ENCODE measurements at regions not wholly inside any gene's neighbourhood (a gene's known extent, or its start where the extent isn't known, plus 50 kb on each side); places are given as distances from the start of the nearest gene placed in this dataset.

DNA sequence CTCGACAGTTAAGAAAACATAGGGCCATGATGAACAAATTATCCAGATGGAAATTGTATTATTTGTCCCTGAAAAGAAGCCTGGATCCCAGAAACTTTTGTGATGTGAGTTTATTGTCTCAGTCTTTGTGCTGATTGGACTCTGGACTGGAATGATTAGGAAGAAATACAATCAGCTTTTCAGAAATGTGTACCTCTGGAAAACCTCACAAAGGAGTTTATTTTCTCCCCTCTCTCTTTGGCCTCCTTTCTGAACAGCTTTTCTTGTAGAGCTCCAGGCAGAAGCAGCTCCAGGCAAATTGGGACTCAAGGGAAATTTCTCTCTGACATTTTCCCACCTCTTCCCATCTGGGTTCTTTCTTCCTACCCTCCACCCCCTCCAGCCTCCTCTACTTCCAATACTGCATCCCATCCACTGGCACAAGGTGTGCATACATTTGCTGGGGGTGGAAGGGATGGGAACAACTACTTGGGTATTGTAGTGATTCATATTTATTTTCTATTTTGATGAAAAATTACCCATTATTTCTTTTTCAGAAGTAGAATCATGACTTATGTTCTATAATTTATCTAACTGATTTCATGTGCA is 119.7 kb downstream of the CD47 start:
- DNase-seq (ENCODE audit: extremely low read depth, low read depth): no peak

DNA sequence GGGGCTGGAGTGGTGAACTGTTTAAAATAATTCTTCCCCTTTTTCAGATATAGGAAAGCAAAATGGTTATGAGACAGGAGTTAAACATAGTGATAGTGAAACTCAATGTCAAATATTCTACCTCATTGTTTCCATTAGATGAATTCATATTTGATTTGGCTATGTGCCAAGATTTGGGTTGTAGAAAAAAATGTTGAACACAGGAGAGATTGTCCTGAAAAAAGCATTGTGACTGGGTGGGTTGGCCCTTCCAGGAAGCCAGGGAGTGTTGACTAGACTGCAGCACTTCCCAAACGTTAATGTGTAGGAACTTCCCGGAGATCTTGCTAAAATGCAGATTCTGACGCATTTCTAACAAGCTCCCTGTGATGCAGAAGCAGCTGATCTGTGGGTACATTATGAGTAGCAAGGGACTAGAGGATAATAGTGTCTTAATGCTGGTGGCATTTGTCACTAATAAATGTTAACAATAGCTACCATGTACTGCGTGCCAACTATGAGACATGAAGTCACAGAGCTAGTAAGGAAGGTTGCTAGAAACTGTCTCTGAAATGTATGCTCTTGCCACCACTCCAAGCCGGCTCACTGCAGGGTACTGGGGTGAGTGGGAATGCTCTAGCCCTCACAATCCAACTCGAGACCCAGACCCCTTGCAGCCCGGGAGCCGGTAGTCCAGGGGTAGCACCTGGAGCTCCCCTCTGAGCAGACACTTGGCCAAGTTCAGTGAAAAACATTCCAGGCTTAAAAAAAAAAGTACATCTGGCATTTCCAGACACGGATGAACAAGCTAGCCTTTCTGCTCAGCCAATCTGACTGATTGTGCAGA is 120.6 kb downstream of the CD47 start:
- DNase-seq (ENCODE audit: extremely low read depth, low read depth): no peak

- no peak for DNase-seq (ENCODE audit: extremely low read depth, low read depth)
Measured at GRCh38 chr3:107969525-107969924, 121.3 kb downstream of the CD47 start.

- no peak for DNase-seq (ENCODE audit: extremely low read depth, low read depth)
Measured at GRCh38 chr3:107966276-107966675, 124.6 kb downstream of the CD47 start.

DNA sequence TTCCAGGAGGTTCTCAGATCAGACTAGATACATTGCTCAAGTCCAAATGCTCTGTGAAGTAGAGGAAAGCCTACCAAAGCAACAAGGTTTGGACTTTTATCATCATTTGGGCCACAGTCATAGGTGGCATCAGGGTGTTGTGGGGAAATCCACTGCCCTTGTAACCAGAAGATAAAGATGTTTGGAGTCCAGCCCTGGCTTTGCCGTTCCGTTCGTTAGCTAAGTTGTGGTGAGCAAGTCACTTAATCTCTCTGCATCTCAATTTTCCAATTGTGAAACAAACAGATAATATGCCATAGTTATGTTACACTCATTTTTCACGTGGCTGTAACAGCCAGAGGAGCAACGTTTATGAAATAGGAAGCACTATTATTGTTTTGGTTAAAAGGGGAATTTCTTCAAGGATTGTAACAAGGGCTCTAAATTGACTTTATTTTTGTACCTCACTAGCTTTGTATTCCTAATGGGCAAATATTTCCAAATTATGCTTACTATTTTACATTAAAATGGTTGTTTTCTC is 125.6 kb downstream of the CD47 start:
- DNase-seq (ENCODE audit: extremely low read depth, low read depth): no peak

GRCh38 chr3:107963581-107963980 is 127.2 kb downstream of the CD47 start:
- DNase-seq (ENCODE audit: extremely low read depth, low read depth): no peak

- no peak for DNase-seq (ENCODE audit: extremely low read depth, low read depth)
Measured at GRCh38 chr3:107962946-107963345, 127.9 kb downstream of the CD47 start.

GRCh38 chr3:107962037-107962436 is 128.8 kb downstream of the CD47 start:
- no peak for DNase-seq (ENCODE audit: extremely low read depth, low read depth)

GRCh38 chr3:107959550-107960154 is 131.2 kb downstream of the CD47 start:
- DNase-seq (ENCODE audit: extremely low read depth, low read depth): no peak

DNA sequence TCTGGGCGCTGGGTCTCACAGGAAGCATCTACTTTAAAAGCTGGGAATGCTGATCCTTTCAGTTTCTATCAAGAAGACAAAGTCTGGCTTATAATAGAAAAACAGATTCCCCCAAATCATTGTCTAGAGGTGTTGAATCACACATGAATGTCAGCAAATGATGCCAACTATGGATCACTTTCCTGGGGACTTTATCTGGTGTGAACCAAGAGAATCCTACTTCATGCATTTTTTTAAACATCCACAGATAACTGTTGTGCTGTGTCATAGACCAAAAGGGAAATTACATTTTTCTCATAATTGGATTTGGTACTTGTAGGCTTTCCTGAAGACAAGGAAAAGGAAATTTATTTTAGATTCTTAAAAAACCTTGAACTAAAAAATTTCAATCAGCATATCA is 132.7 kb downstream of the CD47 start:
- DNase-seq (ENCODE audit: extremely low read depth, low read depth): no peak

- no peak for DNase-seq (ENCODE audit: extremely low read depth, low read depth)
Measured at GRCh38 chr3:107956991-107957900, 133.6 kb downstream of the CD47 start.

DNA sequence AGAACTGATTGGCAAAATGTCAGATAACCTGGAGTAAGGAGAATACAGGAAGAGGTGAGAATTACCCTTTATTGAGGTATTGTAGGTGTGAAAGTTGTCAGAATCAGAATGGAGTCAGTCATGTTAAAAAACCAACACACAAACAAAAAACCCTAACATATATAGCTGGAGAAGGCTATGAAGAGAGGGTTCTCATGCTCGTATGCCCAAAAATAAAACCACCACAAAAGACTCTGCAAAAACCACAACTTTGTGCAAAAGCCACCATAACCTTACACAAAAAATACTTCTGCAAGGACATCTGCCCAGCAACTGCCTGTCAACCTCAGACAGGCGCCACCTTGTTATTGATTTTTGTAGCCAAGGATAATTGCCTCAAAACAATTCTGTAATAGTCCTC is 136.0 kb downstream of the CD47 start:
- DNase-seq (ENCODE audit: extremely low read depth, low read depth): no peak

GRCh38 chr3:107953722-107954121 is 137.1 kb downstream of the CD47 start:
- DNase-seq (ENCODE audit: extremely low read depth, low read depth): no peak

- DNase-seq (ENCODE audit: extremely low read depth, low read depth): no peak
Measured at GRCh38 chr3:107951126-107951525, 139.7 kb downstream of the CD47 start.

DNA sequence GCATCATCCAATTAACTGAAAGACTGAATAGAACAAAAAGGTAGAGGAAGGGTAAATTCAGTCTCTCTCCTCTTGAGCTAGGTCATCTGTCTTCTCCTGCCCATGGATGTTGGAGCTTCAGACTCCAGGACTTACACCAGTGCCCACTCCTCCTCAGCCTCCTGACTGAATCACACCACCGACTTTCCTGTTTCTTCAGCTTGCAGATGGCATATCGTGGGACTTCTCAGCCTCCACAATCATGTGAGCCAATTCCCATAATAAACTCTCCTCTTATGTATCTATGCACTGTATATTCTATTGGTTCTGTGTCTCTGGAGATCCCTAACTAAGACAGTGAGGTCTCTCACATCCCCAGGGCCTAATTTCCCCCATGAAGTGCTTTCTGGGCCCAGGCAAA is 140.4 kb downstream of the CD47 start:
- no peak for DNase-seq (ENCODE audit: extremely low read depth, low read depth)

DNA sequence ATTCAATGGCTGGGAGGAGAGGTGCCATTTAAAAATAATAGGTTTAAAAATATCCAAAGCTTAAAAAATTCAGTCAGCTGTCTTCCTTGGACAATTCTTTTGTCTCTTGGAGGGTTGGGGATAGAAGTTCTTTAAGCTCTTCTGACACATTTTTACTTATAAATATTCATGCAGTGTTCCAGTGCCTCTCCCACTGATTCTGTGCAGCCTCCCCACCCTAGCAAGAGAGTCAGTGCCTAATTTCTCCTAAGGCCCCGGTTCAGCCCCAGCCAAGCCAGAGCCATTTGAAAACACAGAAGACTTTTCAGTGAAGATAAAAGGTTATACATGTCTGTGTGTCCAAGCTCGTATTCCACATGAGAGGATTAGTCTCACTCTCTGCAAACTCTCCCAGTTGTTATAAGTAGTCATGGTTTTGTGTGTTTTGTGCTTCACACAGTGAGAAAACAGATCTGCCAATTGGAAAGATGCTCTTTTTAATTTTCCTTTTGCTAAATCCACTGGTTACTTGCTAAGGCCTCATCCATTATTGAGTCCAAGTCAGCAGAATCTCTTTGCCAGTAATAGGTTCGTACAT is 141.3 kb downstream of the CD47 start:
- DNase-seq (ENCODE audit: extremely low read depth, low read depth): no peak

DNA sequence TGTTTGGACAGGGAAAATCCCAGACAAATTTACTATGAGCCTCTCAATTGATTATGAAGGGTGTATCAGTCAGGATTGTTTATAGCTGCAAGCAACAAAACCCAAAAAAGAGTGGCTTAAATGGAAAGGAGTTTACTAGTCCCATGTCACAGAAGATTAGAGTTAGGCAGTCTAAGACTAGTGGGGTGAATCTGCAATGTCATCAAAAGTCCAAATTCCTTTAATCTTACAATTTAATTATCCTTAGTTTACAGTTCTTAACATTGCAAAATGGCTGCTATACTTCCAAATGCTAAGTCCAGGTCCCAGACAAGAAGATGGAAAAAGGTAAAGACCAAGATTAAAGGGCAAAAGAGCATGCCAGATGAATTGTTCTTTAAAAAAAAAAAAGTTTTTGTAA is 143.6 kb downstream of the CD47 start:
- no peak for DNase-seq (ENCODE audit: extremely low read depth, low read depth)

- DNase-seq (ENCODE audit: extremely low read depth, low read depth): no peak
Measured at GRCh38 chr3:107946700-107947099, 144.1 kb downstream of the CD47 start.

GRCh38 chr3:107945417-107946094 is 145.3 kb downstream of the CD47 start:
- no peak for DNase-seq (ENCODE audit: extremely low read depth, low read depth)
